ENCODE measurements at regions not wholly inside any gene's neighbourhood (a gene's known extent, or its start where the extent isn't known, plus 50 kb on each side); places are given as distances from the start of the nearest gene placed in this dataset.

DNA sequence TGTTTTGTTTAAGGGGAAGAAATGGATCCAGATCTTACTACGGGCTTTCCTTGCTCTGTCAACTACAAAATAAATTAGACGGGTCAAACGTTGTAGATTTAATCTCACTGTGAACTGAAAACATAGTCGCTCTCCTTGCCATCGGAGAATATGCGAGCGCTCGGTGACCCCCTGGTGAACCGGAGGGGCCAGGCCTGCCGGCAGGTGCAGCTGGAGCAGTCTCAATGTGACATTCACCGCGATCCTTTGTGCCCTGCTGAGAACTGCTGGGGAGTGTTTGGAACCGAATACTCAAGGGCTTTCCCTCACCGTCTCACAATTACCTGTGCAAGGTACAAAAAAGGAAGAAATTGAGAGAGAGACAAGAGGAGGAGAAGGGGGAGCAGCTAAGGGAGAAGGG lies 174.1 kb upstream of the GPR26 start:
- WGBS (ENCODE audit: extremely low coverage, insufficient read length, low lambda C conversion rate): no CpG with 5 or more reads among the region's 14 CpGs
- H3K79me1 ChIP-seq (ENCODE audit: insufficient read depth, low read depth, low read length, poor library complexity, severe bottlenecking): no peaks in the 10 kb centered on the region
- no peak overlapping the region for H2BK5ac ChIP-seq (ENCODE audit: insufficient read length, low read length)
- no peak overlapping the region for H4K5ac ChIP-seq (ENCODE audit: insufficient read length, low read depth, low read length)
- TF ChIP-seq, protein P1, sequence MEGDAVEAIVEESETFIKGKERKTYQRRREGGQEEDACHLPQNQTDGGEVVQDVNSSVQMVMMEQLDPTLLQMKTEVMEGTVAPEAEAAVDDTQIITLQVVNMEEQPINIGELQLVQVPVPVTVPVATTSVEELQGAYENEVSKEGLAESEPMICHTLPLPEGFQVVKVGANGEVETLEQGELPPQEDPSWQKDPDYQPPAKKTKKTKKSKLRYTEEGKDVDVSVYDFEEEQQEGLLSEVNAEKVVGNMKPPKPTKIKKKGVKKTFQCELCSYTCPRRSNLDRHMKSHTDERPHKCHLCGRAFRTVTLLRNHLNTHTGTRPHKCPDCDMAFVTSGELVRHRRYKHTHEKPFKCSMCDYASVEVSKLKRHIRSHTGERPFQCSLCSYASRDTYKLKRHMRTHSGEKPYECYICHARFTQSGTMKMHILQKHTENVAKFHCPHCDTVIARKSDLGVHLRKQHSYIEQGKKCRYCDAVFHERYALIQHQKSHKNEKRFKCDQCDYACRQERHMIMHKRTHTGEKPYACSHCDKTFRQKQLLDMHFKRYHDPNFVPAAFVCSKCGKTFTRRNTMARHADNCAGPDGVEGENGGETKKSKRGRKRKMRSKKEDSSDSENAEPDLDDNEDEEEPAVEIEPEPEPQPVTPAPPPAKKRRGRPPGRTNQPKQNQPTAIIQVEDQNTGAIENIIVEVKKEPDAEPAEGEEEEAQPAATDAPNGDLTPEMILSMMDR (conservative IDR thresholded peaks at IDR 0.05): no peak
- H4K91ac ChIP-seq (ENCODE audit: insufficient read length, low read depth, low read length): no peak overlapping the region
- no peak overlapping the region for H2BK20ac ChIP-seq (ENCODE audit: low read depth, low read length, poor library complexity, severe bottlenecking)
- no peak overlapping the region for H3K18ac ChIP-seq (ENCODE audit: insufficient read length, low read depth, low read length)
- no peak overlapping the region for H3K14ac ChIP-seq (ENCODE audit: insufficient read depth, low read length)
- H3K9ac ChIP-seq (ENCODE audit: extremely low read depth, insufficient read length, low read length): no peak overlapping the region
- H4K8ac ChIP-seq (replicated peaks; ENCODE audit: insufficient read length, low read depth, low read length): no peak overlapping the region
- H2BK12ac ChIP-seq (ENCODE audit: insufficient read length, low read depth, low read length): no peak overlapping the region
- H3K79me2 ChIP-seq (ENCODE audit: insufficient read depth, low read length): no peaks in the 10 kb centered on the region
- no peak overlapping the region for H2AK5ac ChIP-seq (ENCODE audit: insufficient read length, low read length)
- DNase-seq: no peak
- no peak overlapping the region for H3K4ac ChIP-seq (ENCODE audit: low read depth, low read length)
- H3K23ac ChIP-seq (ENCODE audit: insufficient read length, low read depth, low read length): no peak overlapping the region
- Mint-ChIP-seq H3K27ac (no peak overlapping the region; a peak in 1 of 7 replicates), H3K4me1 (peaks cover 43 to 47% of the 10 kb centered on the region in 2 experiments), H3K36me3 (ENCODE audit: insufficient read depth in 1 of 3, low read depth in 3 of 3) (peaks cover 2 to 4% (median 3%) of the 10 kb centered on the region in 3 experiments; a peak in 3 of 7 replicates), H3K9me3 (peaks cover 0 to 2% of the 10 kb centered on the region in 2 experiments; a peak in 1 of 5 replicates), H3K4me3 (peak overlapping the region in 1 of 2 experiments; percentile 8; a peak in 2 of 5 replicates), H3K27me3 (ENCODE audit: low read depth) (peaks cover 24% of the 10 kb centered on the region)
- H3T11ph ChIP-seq (ENCODE audit: low read length): no peak overlapping the region
- peak overlapping the region; percentile 1 for H3K4me2 ChIP-seq (ENCODE audit: insufficient read depth, insufficient read length, low read length)
- no peaks in the 10 kb centered on the region for H4K20me1 ChIP-seq (ENCODE audit: control insufficient read depth, insufficient read depth, insufficient read length)
- H3K27ac ChIP-seq (ENCODE audit: insufficient read length, low read depth, low read length): no peak overlapping the region
- H3K27me3 ChIP-seq (ENCODE audit: insufficient read depth, low read length): no peaks in the 10 kb centered on the region; the same call in none of the 2 replicates
- no peak overlapping the region for H2AFZ ChIP-seq (ENCODE audit: low read length)
- no peak overlapping the region for H2BK15ac ChIP-seq (ENCODE audit: low read depth, low read length)
- no peak overlapping the region for H2BK120ac ChIP-seq (ENCODE audit: low read depth, low read length, poor library complexity, severe bottlenecking)
- no peak overlapping the region for H3K56ac ChIP-seq (ENCODE audit: insufficient read length, low read depth, low read length)
- no peaks in the 10 kb centered on the region for H3K9me3 ChIP-seq (ENCODE audit: control insufficient read depth, low read depth, low read length)
- H3K4me1 ChIP-seq (ENCODE audit: insufficient read depth, low read length): peaks cover 5% of the 10 kb centered on the region; the same call in 1 of the 2 replicates
- no peaks in the 10 kb centered on the region for H3K23me2 ChIP-seq (ENCODE audit: insufficient read length, low read depth, low read length, poor library complexity, severe bottlenecking)

All from H9 (cell line).